Vagina (tissue), 2 donors: ENCODE measurements at regions not wholly inside any gene's neighbourhood (a gene's known extent, or its start where the extent isn't known, plus 50 kb on each side); places are given as distances from the start of the nearest gene placed in this dataset.
"Not testable (repeated sequence)": the region's sequence is repeated elsewhere in the genome, so short reads cannot be mapped to it uniquely, and the experiment has no call there.

Experiments
- DNase-seq, 2 donors: peaks; one replicate each; pipeline ENCODE4 v3.0.0-alpha.2; 2017; ENCODE audit errors: extremely low spot score in 2 of 2
- H3K27ac ChIP-seq: fragments of 200-600 bp; sonication (generic); one replicate; pipeline ENCODE4 v1.5.1; 2019
- H3K27me3 ChIP-seq: fragments of 200-600 bp; sonication (generic); one replicate; pipeline ENCODE4 v1.5.1; 2019
- H3K36me3 ChIP-seq, 2 donors: fragments of 200-600 bp; sonication (generic); one replicate each; pipeline ENCODE4 v1.5.1; 2017 to 2019
- H3K4me1 ChIP-seq: fragments of 200-600 bp; sonication (generic); one replicate; pipeline ENCODE4 v1.5.1; 2019
- H3K4me3 ChIP-seq, 2 donors: fragments of 200-600 bp; sonication (generic); 1 replicate in 1 of 2; 2 replicates in 1 of 2; pipeline ENCODE4 v1.5.1; 2016 to 2019
- H3K9me3 ChIP-seq: fragments of 200-600 bp; sonication (generic); one replicate; pipeline ENCODE4 v1.5.1; 2019
- CTCF ChIP-seq, 3 experiments: fragments of 450-650 bp in 2 of 3; fragments of 200-600 bp in 1 of 3; sonication (generic) in 1 of 3; IDR thresholded peaks; one replicate each; pipeline ENCODE4 v1.5.1; 2017 to 2019; ENCODE audit warnings: antibody characterized with exemption in 3 of 3, mild to moderate bottlenecking in 2 of 3, moderate library complexity in 2 of 3
- POLR2A ChIP-seq, 2 donors: fragments of 450-650 bp; IDR thresholded peaks; one replicate each; pipeline ENCODE4 v1.6.1; 2017; ENCODE audit warnings: antibody characterized with exemption in 2 of 2, mild to moderate bottlenecking in 2 of 2, moderate library complexity in 2 of 2
- POLR2AphosphoS5 ChIP-seq, 2 donors: sonication (generic); formaldehyde crosslinking; IDR thresholded peaks; one replicate each; pipeline ENCODE4 v1.9.0; 2017; ENCODE audit warnings: antibody characterized with exemption in 2 of 2, mild to moderate bottlenecking in 2 of 2, low read depth in 1 of 2; ENCODE audit not compliant: insufficient read depth in 1 of 2
- intact Hi-C: fragments of 100-400 bp; cut with DNase I; formaldehyde crosslinking; loops from one replicate; pipeline ENCODE4 v1.15.1; 2023

GRCh38 chr1:215028954-215029353, 53.6 kb upstream of the KCNK2 start:
- H3K4me1 ChIP-seq: peaks cover 2% of the 10 kb centered on the region
- intact Hi-C loops: no loop called here
- H3K27me3 ChIP-seq: no peaks in the 10 kb centered on the region
- H3K9me3 ChIP-seq: no peaks in the 10 kb centered on the region
- no peak for DNase-seq
- no peak overlapping the region for H3K4me3 ChIP-seq
- H3K27ac ChIP-seq: no peak overlapping the region
- TF ChIP-seq POLR2AphosphoS5 (IDR thresholded peaks at IDR 0.05; ENCODE audit: insufficient read depth in 1 of 2, low read depth in 1 of 2) (no peak), POLR2A (IDR thresholded peaks at IDR 0.05) (no peak), CTCF (IDR thresholded peaks at IDR 0.05) (no peak)
- H3K36me3 ChIP-seq: no peaks in the 10 kb centered on the region

DNA sequence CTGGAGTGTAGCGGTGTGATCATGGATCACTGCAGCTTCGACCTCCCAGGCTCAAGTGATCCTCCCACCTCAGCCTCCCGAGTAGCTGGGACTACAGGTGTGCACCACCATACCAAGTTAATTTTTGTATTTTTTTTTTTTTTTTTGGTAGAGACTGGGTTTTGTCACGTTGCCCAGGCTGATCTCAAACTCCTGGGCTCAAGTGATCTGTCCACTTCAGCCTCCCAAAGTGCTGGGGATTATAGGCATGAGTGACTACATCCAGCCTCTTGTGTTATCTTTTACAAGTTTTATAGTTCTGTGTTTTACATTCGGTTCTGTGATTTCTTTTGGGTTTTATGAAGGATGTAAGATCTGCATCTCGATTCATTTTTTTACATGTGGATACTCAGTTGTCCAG, 52.0 kb upstream of the KCNK2 start:
- H3K9me3 ChIP-seq, DNase-seq, H3K27ac ChIP-seq, H3K27me3 ChIP-seq, intact Hi-C loops, H3K36me3 ChIP-seq, H3K4me3 ChIP-seq, H3K4me1 ChIP-seq: not testable (repeated sequence)

GRCh38 chr1:215031392-215031791, 51.1 kb upstream of the KCNK2 start:
- DNase-seq: no peak
- H3K4me1 ChIP-seq: no peaks in the 10 kb centered on the region

More at GRCh38 chr1:215031392-215031791, 51.1 kb upstream of the KCNK2 start:
- H3K9me3 ChIP-seq: no peaks in the 10 kb centered on the region
- no peak overlapping the region for H3K27ac ChIP-seq
- H3K36me3 ChIP-seq: no peaks in the 10 kb centered on the region
- no peak for TF ChIP-seq POLR2A (IDR thresholded peaks at IDR 0.05)
- TF ChIP-seq POLR2AphosphoS5 (IDR thresholded peaks at IDR 0.05; ENCODE audit: insufficient read depth in 1 of 2, low read depth in 1 of 2): no peak
- no peak for TF ChIP-seq CTCF (IDR thresholded peaks at IDR 0.05)
- H3K4me3 ChIP-seq: no peak overlapping the region
- no peaks in the 10 kb centered on the region for H3K27me3 ChIP-seq
- intact Hi-C loops: no loop called here
